ENCODE measurements at regions not wholly inside any gene's neighbourhood (a gene's known extent, or its start where the extent isn't known, plus 50 kb on each side); places are given as distances from the start of the nearest gene placed in this dataset.

DNA sequence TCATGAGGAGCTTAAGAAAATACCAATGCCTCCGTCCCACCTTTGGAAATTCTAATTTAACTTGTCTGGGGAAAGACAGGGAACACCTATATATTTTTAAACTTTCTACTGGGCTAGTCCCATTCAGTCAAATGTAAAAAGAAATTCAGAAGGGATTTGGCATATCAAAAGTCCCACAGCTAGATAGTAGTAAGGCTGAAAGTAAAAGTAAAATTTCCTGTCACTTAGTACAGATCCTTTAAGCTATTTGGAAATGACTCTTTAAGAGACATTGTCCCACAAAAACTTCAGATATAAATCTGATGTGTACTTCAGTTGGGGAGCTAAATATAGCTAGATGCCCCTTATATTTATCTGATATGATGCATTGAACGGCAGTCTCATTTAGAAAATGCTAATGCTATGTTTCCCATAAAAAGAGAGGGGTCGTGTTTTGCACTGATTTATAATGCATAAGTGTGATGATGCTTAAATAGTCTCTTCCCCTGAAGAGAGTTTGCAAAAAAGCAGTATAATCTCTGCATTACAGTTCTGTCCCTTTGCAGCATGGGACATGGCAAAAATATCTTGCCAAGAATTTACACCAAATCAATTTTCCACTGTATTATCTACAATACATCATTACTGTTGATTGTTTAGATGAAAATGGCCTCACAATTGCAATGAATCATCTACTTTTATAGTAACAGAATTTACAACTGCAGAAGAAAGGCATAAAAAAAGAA is 860.8 kb upstream of the MAP3K7 start (continued):
- TF ChIP-seq SIX5 (IDR thresholded peaks at IDR 0.05; ENCODE audit: low read depth, low read length) = no peak
- TF ChIP-seq RXRA (IDR thresholded peaks at IDR 0.05; ENCODE audit: insufficient read depth, low read depth, low read length) = no peak
- TF ChIP-seq BRCA1 (IDR thresholded peaks at IDR 0.05; ENCODE audit: low read depth, low read length) = no peak
- no peak for TF ChIP-seq JUN (IDR thresholded peaks at IDR 0.05; ENCODE audit: low read depth, low read length)
- no peak for TF ChIP-seq PHF8 (conservative IDR thresholded peaks at IDR 0.05; ENCODE audit: low read depth, low read length)
- TF ChIP-seq SUZ12 (IDR thresholded peaks at IDR 0.05; ENCODE audit: low read length) = no peak
- no peak for TF ChIP-seq CEBPB (IDR thresholded peaks at IDR 0.05; ENCODE audit: low read depth, low read length)

Data from H1 (cell line).